ENCODE measurements at regions not wholly inside any gene's neighbourhood (a gene's known extent, or its start where the extent isn't known, plus 50 kb on each side); places are given as distances from the start of the nearest gene placed in this dataset.

GRCh38 chr15:53213336-53213735 lies 423.2 kb upstream of the ONECUT1 start:
- TF ChIP-seq CTCF (IDR thresholded peaks at IDR 0.05) (no peak), POLR2A (IDR thresholded peaks at IDR 0.05) (no peak), EP300 (IDR thresholded peaks at IDR 0.05) (no peak)
